ENCODE measurements at regions not wholly inside any gene's neighbourhood (a gene's known extent, or its start where the extent isn't known, plus 50 kb on each side); places are given as distances from the start of the nearest gene placed in this dataset.

- no peak for DNase-seq
- Histone ChIP-seq H3K36me3 (no peaks in the 10 kb centered on the region), H3K4me1 (no peaks in the 10 kb centered on the region), H3K9me3 (no peaks in the 10 kb centered on the region), H3K4me3 (replicated peaks in 1 of 3) (no peak overlapping the region), H3K27ac (no peak overlapping the region), H3K27me3 (no peaks in the 10 kb centered on the region)
- intact Hi-C loops (cut with DNase I) = no loop called here
- TF ChIP-seq POLR2A (IDR thresholded peaks at IDR 0.05) = no peak
- WGBS, 2 donors = 26 to 45% methylated on average over 2 to 3 of the region's 3 CpGs
Measured at GRCh38 chr3:118488732-118489131, 545.9 kb downstream of the IGSF11 start.

GRCh38 chr3:118495206-118495605 lies 539.4 kb downstream of the IGSF11 start:
- Histone ChIP-seq H3K27ac (no peak overlapping the region), H3K9me3 (no peaks in the 10 kb centered on the region), H3K27me3 (no peaks in the 10 kb centered on the region), H3K4me1 (no peaks in the 10 kb centered on the region), H3K4me3 (replicated peaks in 1 of 3) (no peak overlapping the region), H3K36me3 (no peaks in the 10 kb centered on the region)
- WGBS, 2 donors = 79 to 97% methylated on average over 2 of the region's 2 CpGs
- no peak for DNase-seq
- no peak for TF ChIP-seq POLR2A (IDR thresholded peaks at IDR 0.05)
- TF ChIP-seq CTCF (IDR thresholded peaks at IDR 0.05) = no peak
- intact Hi-C loops (cut with DNase I) = no loop called here

GRCh38 chr3:118497274-118497673 lies 537.4 kb downstream of the IGSF11 start:
- TF ChIP-seq POLR2A (IDR thresholded peaks at IDR 0.05) = no peak
- TF ChIP-seq CTCF (IDR thresholded peaks at IDR 0.05) = no peak
- H3K27me3 ChIP-seq = no peaks in the 10 kb centered on the region
- intact Hi-C loops (cut with DNase I) = no loop called here
- 87 to 91% methylated on average over 3 of the region's 3 CpGs for WGBS, 2 donors
- no peaks in the 10 kb centered on the region for H3K36me3 ChIP-seq
- H3K9me3 ChIP-seq = no peaks in the 10 kb centered on the region
- DNase-seq = no peak
- no peak overlapping the region for H3K4me3 ChIP-seq (replicated peaks in 1 of 3)
- H3K4me1 ChIP-seq = no peaks in the 10 kb centered on the region
- no peak overlapping the region for H3K27ac ChIP-seq

GRCh38 chr3:118501152-118501551 lies 533.5 kb downstream of the IGSF11 start:
- Histone ChIP-seq H3K27me3 (no peaks in the 10 kb centered on the region), H3K36me3 (no peaks in the 10 kb centered on the region), H3K4me1 (no peaks in the 10 kb centered on the region), H3K27ac (no peak overlapping the region), H3K9me3 (no peaks in the 10 kb centered on the region), H3K4me3 (replicated peaks in 1 of 3) (no peak overlapping the region)
- peak; percentile 12 to 49 for DNase-seq
- no peak for TF ChIP-seq CTCF (IDR thresholded peaks at IDR 0.05)
- no peak for TF ChIP-seq POLR2A (IDR thresholded peaks at IDR 0.05)
- WGBS, 2 donors = 49 to 54% methylated on average over 1 of the region's 1 CpG
- intact Hi-C loops (cut with DNase I) = no loop called here

GRCh38 chr3:118504906-118505305 lies 529.7 kb downstream of the IGSF11 start:
- Histone ChIP-seq H3K36me3 (no peaks in the 10 kb centered on the region), H3K4me3 (replicated peaks in 1 of 3) (no peak overlapping the region), H3K4me1 (no peaks in the 10 kb centered on the region), H3K9me3 (no peaks in the 10 kb centered on the region), H3K27me3 (no peaks in the 10 kb centered on the region), H3K27ac (no peak overlapping the region)
- intact Hi-C loops (cut with DNase I) = no loop called here
- TF ChIP-seq CTCF (IDR thresholded peaks at IDR 0.05) (no peak), POLR2A (IDR thresholded peaks at IDR 0.05) (no peak)
- WGBS, 2 donors = 97 to 100% methylated on average over 1 of the region's 1 CpG
- DNase-seq = no peak

GRCh38 chr3:118505784-118506183 lies 528.9 kb downstream of the IGSF11 start:
- no peak overlapping the region for H3K4me3 ChIP-seq (replicated peaks in 1 of 3)
- no peaks in the 10 kb centered on the region for H3K9me3 ChIP-seq
- intact Hi-C loops (cut with DNase I) = no loop called here
- no peaks in the 10 kb centered on the region for H3K27me3 ChIP-seq
- 71 to 75% methylated on average over 2 of the region's 2 CpGs for WGBS, 2 donors
- TF ChIP-seq CTCF (IDR thresholded peaks at IDR 0.05) (no peak), POLR2A (IDR thresholded peaks at IDR 0.05) (no peak)
- no peak overlapping the region for H3K27ac ChIP-seq
- H3K4me1 ChIP-seq = no peaks in the 10 kb centered on the region
- DNase-seq = no peak
- no peaks in the 10 kb centered on the region for H3K36me3 ChIP-seq

Data from thyroid gland (tissue), 4 donors.